Ectodermal cell (in vitro differentiated cells): ENCODE measurements at regions not wholly inside any gene's neighbourhood (a gene's known extent, or its start where the extent isn't known, plus 50 kb on each side); places are given as distances from the start of the nearest gene placed in this dataset.
"Not testable (repeated sequence)": the region's sequence is repeated elsewhere in the genome, so short reads cannot be mapped to it uniquely, and the experiment has no call there.

Experiments
- H3K27ac ChIP-seq: 2 replicates; pipeline ENCODE4 v1.7.0; 2013; ENCODE audit warnings: mild to moderate bottlenecking, low read depth, low read length; ENCODE audit not compliant: insufficient read depth, poor library complexity, severe bottlenecking
- H3K27me3 ChIP-seq: 2 replicates; pipeline ENCODE4 v1.7.0; 2013; ENCODE audit warnings: mild to moderate bottlenecking, low read length; ENCODE audit not compliant: insufficient read depth, control insufficient read depth, poor library complexity, severe bottlenecking
- H3K36me3 ChIP-seq: one replicate; pipeline ENCODE4 v1.7.0; 2013; ENCODE audit warnings: low read length; ENCODE audit not compliant: control insufficient read depth, insufficient read depth
- H3K4me1 ChIP-seq: one replicate; pipeline ENCODE4 v1.7.0; 2013; ENCODE audit warnings: low read length; ENCODE audit not compliant: control insufficient read depth, insufficient read depth
- H3K4me3 ChIP-seq: 2 replicates; pipeline ENCODE4 v1.7.0; 2013; ENCODE audit warnings: low read depth, low read length, control low read depth; ENCODE audit not compliant: insufficient read depth
- H3K9me3 ChIP-seq: 2 replicates; pipeline ENCODE4 v1.7.0; 2013; ENCODE audit warnings: mild to moderate bottlenecking, low read length, moderate library complexity; ENCODE audit not compliant: control insufficient read depth
- WGBS, 2 experiments: methylation state at CpG; one replicate each; pipeline ENCODE4 v1.1.7; 2013; ENCODE audit warnings: missing lambda C conversion rate in 2 of 2; 5-methylcytosine and 5-hydroxymethylcytosine counted together

- Histone ChIP-seq H3K4me3 (no peak overlapping the region), H3K9me3 (no peaks in the 10 kb centered on the region), H3K36me3 (no peaks in the 10 kb centered on the region), H3K27me3 (no peaks in the 10 kb centered on the region), H3K27ac (no peak overlapping the region), H3K4me1 (no peaks in the 10 kb centered on the region)
- whole genome bisulfite sequencing, 2 experiments, result 76 to 89% methylated on average over 2 to 3 of the region's 3 CpGs
Observed at GRCh38 chr2:226115102-226115831, 684.4 kb downstream of the IRS1 start.

- H3K27me3 ChIP-seq, result no peaks in the 10 kb centered on the region
- H3K4me1 ChIP-seq, result no peaks in the 10 kb centered on the region
- no peak overlapping the region for H3K27ac ChIP-seq
- no peak overlapping the region for H3K4me3 ChIP-seq
- WGBS, 2 experiments, result 92 to 93% methylated on average over 5 of the region's 5 CpGs
- no peaks in the 10 kb centered on the region for H3K9me3 ChIP-seq
- H3K36me3 ChIP-seq, result no peaks in the 10 kb centered on the region
Observed at GRCh38 chr2:226114436-226114835, 685.2 kb downstream of the IRS1 start.

- no peak overlapping the region for H3K27ac ChIP-seq
- WGBS, 2 experiments, result 89 to 91% methylated on average over 1 of the region's 1 CpG
- H3K9me3 ChIP-seq, result no peaks in the 10 kb centered on the region
- H3K27me3 ChIP-seq, result no peaks in the 10 kb centered on the region
- no peaks in the 10 kb centered on the region for H3K36me3 ChIP-seq
- no peaks in the 10 kb centered on the region for H3K4me1 ChIP-seq
- no peak overlapping the region for H3K4me3 ChIP-seq
Observed at GRCh38 chr2:226098861-226099745, 699.6 kb downstream of the NYAP2 start.

GRCh38 chr2:226095058-226095457 lies 695.5 kb downstream of the NYAP2 start:
- Histone ChIP-seq H3K36me3 (no peaks in the 10 kb centered on the region), H3K27me3 (no peaks in the 10 kb centered on the region)
- WGBS, 2 experiments, result 90 to 92% methylated on average over 1 of the region's 1 CpG

GRCh38 chr2:226093364-226093763 lies 693.9 kb downstream of the NYAP2 start:
- Histone ChIP-seq H3K4me1 (no peaks in the 10 kb centered on the region), H3K27me3 (no peaks in the 10 kb centered on the region), H3K9me3 (no peaks in the 10 kb centered on the region), H3K36me3 (no peaks in the 10 kb centered on the region), H3K27ac (no peak overlapping the region), H3K4me3 (no peak overlapping the region)
- 88 to 92% methylated on average over 2 of the region's 2 CpGs for WGBS, 2 experiments

More at GRCh38 chr2:226095058-226095457, 695.5 kb downstream of the NYAP2 start:
- no peaks in the 10 kb centered on the region for H3K9me3 ChIP-seq
- no peaks in the 10 kb centered on the region for H3K4me1 ChIP-seq
- no peak overlapping the region for H3K27ac ChIP-seq
- H3K4me3 ChIP-seq, result no peak overlapping the region

- 92 to 93% methylated on average over 3 of the region's 3 CpGs for WGBS, 2 experiments
- H3K4me3 ChIP-seq, result no peak overlapping the region
Observed at GRCh38 chr2:226088366-226088674, 688.8 kb downstream of the NYAP2 start.

GRCh38 chr2:226087505-226088365 lies 688.2 kb downstream of the NYAP2 start:
- no peaks in the 10 kb centered on the region for H3K9me3 ChIP-seq
- WGBS, 2 experiments, result 91 to 94% methylated on average over 5 of the region's 5 CpGs
- H3K27me3 ChIP-seq, result no peaks in the 10 kb centered on the region
- H3K4me3 ChIP-seq, result no peak overlapping the region
- no peaks in the 10 kb centered on the region for H3K4me1 ChIP-seq
- H3K36me3 ChIP-seq, result no peaks in the 10 kb centered on the region
- H3K27ac ChIP-seq, result no peak overlapping the region

More at GRCh38 chr2:226088366-226088674, 688.8 kb downstream of the NYAP2 start:
- Histone ChIP-seq H3K36me3 (no peaks in the 10 kb centered on the region), H3K9me3 (no peaks in the 10 kb centered on the region), H3K27ac (no peak overlapping the region), H3K27me3 (no peaks in the 10 kb centered on the region), H3K4me1 (no peaks in the 10 kb centered on the region)

GRCh38 chr2:226087051-226087450 lies 687.5 kb downstream of the NYAP2 start:
- 96% methylated on average over 3 of the region's 3 CpGs for WGBS, 2 experiments
- H3K36me3 ChIP-seq, result no peaks in the 10 kb centered on the region
- H3K4me1 ChIP-seq, result no peaks in the 10 kb centered on the region
- H3K9me3 ChIP-seq, result no peaks in the 10 kb centered on the region
- H3K4me3 ChIP-seq, result no peak overlapping the region
- no peak overlapping the region for H3K27ac ChIP-seq
- H3K27me3 ChIP-seq, result no peaks in the 10 kb centered on the region

GRCh38 chr2:226086190-226086589 lies 686.7 kb downstream of the NYAP2 start:
- Histone ChIP-seq H3K36me3 (no peaks in the 10 kb centered on the region), H3K9me3 (no peaks in the 10 kb centered on the region), H3K27me3 (no peaks in the 10 kb centered on the region), H3K27ac (no peak overlapping the region), H3K4me1 (no peaks in the 10 kb centered on the region), H3K4me3 (no peak overlapping the region)
- 83 to 86% methylated on average over 1 of the region's 1 CpG for WGBS, 2 experiments

GRCh38 chr2:226085425-226085824 lies 685.9 kb downstream of the NYAP2 start:
- H3K27ac ChIP-seq, H3K4me3 ChIP-seq, H3K4me1 ChIP-seq, H3K36me3 ChIP-seq, H3K27me3 ChIP-seq, H3K9me3 ChIP-seq: not testable (repeated sequence)
